WERI-Rb-1 (cell line): ENCODE measurements at regions not wholly inside any gene's neighbourhood (a gene's known extent, or its start where the extent isn't known, plus 50 kb on each side); places are given as distances from the start of the nearest gene placed in this dataset.

Experiments
- DNase-seq: peaks from one replicate; pipeline ENCODE4 v3.0.0-alpha.2; 2020
- H3K27ac ChIP-seq: fragments of 250-450 bp; sonication (Bioruptor Pico); 2 replicates; pipeline ENCODE4 v1.5.1; 2020; ENCODE audit warnings: mild to moderate bottlenecking, moderate library complexity
- H3K27me3 ChIP-seq: fragments of 250-450 bp; sonication (Bioruptor Pico); 2 replicates; pipeline ENCODE4 v1.5.1; 2021; ENCODE audit warnings: mild to moderate bottlenecking, low read depth, moderate library complexity; ENCODE audit not compliant: insufficient read depth, severe bottlenecking
- H3K36me3 ChIP-seq: fragments of 250-450 bp; sonication (Bioruptor Pico); 2 replicates; pipeline ENCODE4 v1.5.1; 2020; ENCODE audit warnings: mild to moderate bottlenecking, moderate library complexity
- H3K4me3 ChIP-seq: 2 replicates; pipeline ENCODE4 v1.5.1; 2011; ENCODE audit warnings: low read depth, mild to moderate bottlenecking, control low read depth, low read length
- H3K9me3 ChIP-seq: fragments of 250-450 bp; sonication (Bioruptor Pico); 2 replicates; pipeline ENCODE4 v1.5.1; 2021; ENCODE audit warnings: mild to moderate bottlenecking, moderate library complexity; ENCODE audit not compliant: severe bottlenecking
- TF ChIP-seq, protein P1 (sequence below): IDR thresholded peaks from 2 replicates; pipeline ENCODE4 v1.5.1; 2011; ENCODE audit warnings: low read depth, mild to moderate bottlenecking, control low read depth, inconsistent platforms, low read length

DNA sequence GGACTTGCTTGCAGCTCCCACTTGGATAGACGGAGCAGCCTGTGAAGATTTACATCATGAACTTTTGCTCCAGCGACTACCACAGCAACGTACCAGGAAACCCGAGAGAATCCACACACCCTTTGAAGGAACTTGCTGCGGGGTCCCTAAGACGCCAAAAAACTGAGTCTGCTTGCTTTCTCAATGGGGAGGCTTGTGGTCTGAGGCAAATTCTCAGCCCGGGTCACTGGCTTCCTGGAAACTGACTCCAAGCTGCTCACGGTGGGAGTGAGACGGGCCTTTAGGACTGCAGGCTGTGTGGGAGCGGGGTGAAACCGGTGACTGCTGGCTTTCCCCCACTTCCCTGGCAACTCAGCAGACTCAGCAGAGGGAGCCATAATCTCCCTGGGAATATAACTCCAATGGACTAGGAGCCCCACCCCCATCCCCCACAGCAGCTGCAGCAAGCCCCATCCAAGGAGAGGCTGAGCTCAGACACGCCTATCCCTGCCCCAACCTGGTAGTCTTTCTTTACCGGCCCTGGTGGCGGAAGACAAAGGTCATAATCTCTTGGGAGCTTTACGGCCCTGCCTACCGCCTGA, 466.0 kb downstream of the CAAP1 start:
- Histone ChIP-seq H3K9me3 (no peaks in the 10 kb centered on the region), H3K27ac (no peak overlapping the region), H3K4me3 (no peak overlapping the region), H3K36me3 (no peaks in the 10 kb centered on the region), H3K27me3 (peaks cover 62% of the 10 kb centered on the region)
- TF ChIP-seq, protein P1, sequence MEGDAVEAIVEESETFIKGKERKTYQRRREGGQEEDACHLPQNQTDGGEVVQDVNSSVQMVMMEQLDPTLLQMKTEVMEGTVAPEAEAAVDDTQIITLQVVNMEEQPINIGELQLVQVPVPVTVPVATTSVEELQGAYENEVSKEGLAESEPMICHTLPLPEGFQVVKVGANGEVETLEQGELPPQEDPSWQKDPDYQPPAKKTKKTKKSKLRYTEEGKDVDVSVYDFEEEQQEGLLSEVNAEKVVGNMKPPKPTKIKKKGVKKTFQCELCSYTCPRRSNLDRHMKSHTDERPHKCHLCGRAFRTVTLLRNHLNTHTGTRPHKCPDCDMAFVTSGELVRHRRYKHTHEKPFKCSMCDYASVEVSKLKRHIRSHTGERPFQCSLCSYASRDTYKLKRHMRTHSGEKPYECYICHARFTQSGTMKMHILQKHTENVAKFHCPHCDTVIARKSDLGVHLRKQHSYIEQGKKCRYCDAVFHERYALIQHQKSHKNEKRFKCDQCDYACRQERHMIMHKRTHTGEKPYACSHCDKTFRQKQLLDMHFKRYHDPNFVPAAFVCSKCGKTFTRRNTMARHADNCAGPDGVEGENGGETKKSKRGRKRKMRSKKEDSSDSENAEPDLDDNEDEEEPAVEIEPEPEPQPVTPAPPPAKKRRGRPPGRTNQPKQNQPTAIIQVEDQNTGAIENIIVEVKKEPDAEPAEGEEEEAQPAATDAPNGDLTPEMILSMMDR: no peak
- DNase-seq: peak; percentile 41

DNA sequence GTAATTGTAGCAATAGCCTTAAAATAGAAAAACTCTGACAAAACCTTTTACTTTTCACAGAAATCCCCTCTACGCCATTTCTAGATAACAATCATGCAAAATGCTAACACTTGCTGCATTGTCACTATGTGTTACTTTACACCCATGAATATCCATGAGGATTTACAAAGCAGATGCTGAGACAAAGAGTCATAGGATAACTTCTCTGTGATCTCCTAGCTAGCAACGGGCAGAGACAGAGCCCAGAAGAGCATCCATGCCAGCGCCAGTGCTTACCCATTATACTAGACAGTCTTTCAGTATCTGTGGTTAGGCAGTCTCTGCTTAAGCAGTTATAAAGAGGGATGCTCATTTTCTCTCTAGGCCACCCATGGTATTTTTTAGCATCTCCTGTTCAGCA, 474.1 kb downstream of the CAAP1 start:
- no peaks in the 10 kb centered on the region for H3K9me3 ChIP-seq
- DNase-seq: no peak
- TF ChIP-seq, protein P1: no peak
- H3K27ac ChIP-seq: no peak overlapping the region
- H3K36me3 ChIP-seq: no peaks in the 10 kb centered on the region
- no peak overlapping the region for H3K4me3 ChIP-seq
- H3K27me3 ChIP-seq: peaks cover 50% of the 10 kb centered on the region

DNA sequence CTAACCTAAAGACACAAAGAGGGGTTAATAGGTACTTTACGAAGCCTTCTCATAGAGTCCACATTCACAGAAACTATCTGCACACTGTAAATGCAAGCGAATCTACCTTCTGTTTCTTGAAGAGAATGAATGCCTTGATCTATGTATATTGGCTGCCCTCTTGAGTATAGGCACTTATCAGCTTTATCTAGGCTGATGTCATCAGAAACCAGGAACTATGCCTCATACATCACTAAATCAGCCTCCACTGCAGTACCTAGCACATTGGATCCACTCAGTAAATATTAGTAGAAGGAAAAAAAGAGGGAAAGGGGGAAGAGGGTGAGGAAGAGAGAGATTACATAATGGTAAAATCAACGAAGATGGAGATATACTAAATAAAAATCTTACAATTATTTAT, 477.1 kb downstream of the CAAP1 start:
- no peak overlapping the region for H3K4me3 ChIP-seq
- TF ChIP-seq, protein P1: no peak
- no peak overlapping the region for H3K27ac ChIP-seq
- H3K27me3 ChIP-seq: peaks cover 40% of the 10 kb centered on the region
- H3K36me3 ChIP-seq: no peaks in the 10 kb centered on the region
- no peak for DNase-seq
- no peaks in the 10 kb centered on the region for H3K9me3 ChIP-seq

DNA sequence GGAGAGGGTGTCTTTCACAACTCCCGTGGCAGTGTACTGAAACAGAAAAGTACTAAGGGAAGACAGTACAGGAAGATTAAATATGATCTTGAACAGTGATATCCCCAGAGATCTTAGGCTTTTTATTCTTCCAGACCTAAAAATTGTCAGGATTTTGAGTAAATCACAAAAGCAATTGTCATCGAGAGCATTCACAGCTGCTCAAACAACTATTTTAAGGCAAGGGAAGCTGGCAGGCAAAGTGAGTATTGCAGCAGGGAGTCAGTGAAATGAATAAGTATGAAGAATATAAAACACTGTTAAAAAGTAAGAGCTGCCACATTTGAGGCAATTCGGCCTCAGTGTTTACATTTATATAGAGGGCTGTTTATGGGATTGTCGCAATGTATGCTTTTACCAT, 479.0 kb downstream of the CAAP1 start:
- H3K27me3 ChIP-seq: peaks cover 35% of the 10 kb centered on the region
- no peak for DNase-seq

DNA sequence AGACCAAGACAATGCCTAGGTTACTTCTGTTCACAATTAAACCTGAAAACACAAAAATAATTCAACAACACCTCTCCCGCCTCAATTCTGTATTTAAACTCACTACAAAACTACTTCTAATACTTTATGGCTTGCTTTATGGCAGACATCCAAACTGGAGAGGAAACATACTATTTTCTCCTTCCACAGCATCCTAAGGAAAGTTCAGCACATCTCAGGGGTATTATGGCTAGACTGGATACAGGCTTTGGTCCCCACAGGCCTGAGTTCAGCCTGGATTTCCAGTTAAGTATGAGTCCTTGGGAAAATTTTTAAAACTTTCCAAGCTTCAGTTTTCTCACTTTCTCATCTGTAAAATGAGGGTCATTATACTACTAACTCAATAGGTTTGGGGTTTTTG, 480.2 kb downstream of the CAAP1 start:
- Histone ChIP-seq H3K4me3 (no peak overlapping the region), H3K27me3 (peaks cover 35% of the 10 kb centered on the region), H3K36me3 (no peaks in the 10 kb centered on the region), H3K27ac (no peak overlapping the region), H3K9me3 (no peaks in the 10 kb centered on the region)
- DNase-seq: no peak
- TF ChIP-seq, protein P1: no peak

More for the DNA sequence above, 479.0 kb downstream of the CAAP1 start:
- Histone ChIP-seq H3K36me3 (no peaks in the 10 kb centered on the region), H3K9me3 (no peaks in the 10 kb centered on the region), H3K4me3 (no peak overlapping the region), H3K27ac (no peak overlapping the region)
- TF ChIP-seq, protein P1: no peak

DNA sequence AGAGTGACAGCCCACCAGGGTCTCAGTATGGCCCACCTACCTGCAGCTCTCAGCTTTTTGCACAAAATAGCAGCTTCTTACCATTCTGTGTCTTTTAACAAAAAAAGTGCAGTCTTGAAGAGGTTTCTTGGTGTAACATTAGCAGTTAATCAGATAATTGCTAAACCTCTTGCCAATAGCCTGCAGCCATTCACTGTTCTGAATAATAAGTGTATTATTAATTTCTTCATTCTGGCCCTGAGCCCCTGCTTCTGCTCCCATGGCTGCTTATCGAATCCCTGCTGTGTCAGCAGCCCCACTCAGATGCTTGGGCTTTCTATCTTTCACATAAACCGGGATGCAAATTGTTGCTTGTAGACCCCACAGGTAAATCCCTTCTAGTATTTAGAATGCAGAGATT, 485.9 kb downstream of the CAAP1 start:
- Histone ChIP-seq H3K27ac (no peak overlapping the region), H3K27me3 (peaks cover 40% of the 10 kb centered on the region), H3K4me3 (no peak overlapping the region), H3K9me3 (no peaks in the 10 kb centered on the region), H3K36me3 (no peaks in the 10 kb centered on the region)
- TF ChIP-seq, protein P1: no peak
- no peak for DNase-seq
